AG04449 (cell line): ENCODE measurements at regions not wholly inside any gene's neighbourhood (a gene's known extent, or its start where the extent isn't known, plus 50 kb on each side); places are given as distances from the start of the nearest gene placed in this dataset.

Source experiments
- CTCF ChIA-PET: fragments of 350-600 bp; formaldehyde crosslinking; extraction: SDS; loops from one replicate; lab custom pipeline; 2021; ENCODE audit warnings: antibody characterized with exemption; lab: Yijun Ruan, JAX
- POLR2A ChIA-PET: fragments of 400-600, 350-600 bp; formaldehyde crosslinking; extraction: SDS; loops from one replicate; lab custom pipeline; 2020; ENCODE audit warnings: antibody characterized with exemption, inconsistent platforms; lab: Yijun Ruan, JAX
- DNase-seq: peaks from one replicate; pipeline ENCODE4 v3.0.0-alpha.2; 2010; ENCODE audit warnings: low read depth, low spot score
- H3K4me3 ChIP-seq: 2 replicates; pipeline ENCODE4 v1.5.1; 2011; ENCODE audit warnings: low read depth, mild to moderate bottlenecking, control low read depth, low read length
- TF ChIP-seq, protein P1 (sequence below): IDR thresholded peaks from one replicate; pipeline ENCODE4 v1.5.1; 2011; ENCODE audit warnings: mild to moderate bottlenecking, moderate library complexity, low read length, control low read depth, inconsistent platforms; ENCODE audit not compliant: insufficient read depth; ENCODE audit errors: missing control alignments

DNA sequence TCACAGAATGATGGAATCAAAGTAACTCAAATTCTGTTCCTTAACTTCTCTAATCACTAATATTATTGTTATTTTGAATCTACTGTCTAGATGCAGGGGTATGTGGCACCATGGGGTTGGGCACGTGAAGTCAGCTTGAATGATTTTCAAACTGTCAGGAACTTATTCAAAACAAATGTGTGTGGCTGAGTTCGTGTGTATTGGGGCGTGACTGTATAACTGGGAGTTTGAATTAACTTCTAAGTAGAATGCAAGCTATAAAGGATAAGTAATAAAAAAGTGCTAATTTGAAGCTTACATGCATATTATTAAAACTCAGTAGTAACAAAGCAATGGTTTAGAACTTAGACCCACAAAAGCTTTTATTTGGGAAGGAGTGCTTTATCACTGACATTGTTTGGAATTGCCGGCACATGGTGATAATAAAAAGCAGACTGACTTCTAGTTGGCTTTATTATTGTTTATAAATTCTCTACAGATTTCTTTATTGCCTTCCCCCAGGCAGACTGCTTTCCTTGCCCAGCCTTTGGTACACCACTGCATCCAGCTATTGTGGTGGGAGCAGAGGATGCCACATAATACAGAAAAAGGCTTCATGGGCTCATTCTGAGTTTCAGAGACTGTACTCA, 84.3 kb downstream of the TENT5C start:
- H3K4me3 ChIP-seq, result no peak overlapping the region
- TF ChIP-seq, protein P1, sequence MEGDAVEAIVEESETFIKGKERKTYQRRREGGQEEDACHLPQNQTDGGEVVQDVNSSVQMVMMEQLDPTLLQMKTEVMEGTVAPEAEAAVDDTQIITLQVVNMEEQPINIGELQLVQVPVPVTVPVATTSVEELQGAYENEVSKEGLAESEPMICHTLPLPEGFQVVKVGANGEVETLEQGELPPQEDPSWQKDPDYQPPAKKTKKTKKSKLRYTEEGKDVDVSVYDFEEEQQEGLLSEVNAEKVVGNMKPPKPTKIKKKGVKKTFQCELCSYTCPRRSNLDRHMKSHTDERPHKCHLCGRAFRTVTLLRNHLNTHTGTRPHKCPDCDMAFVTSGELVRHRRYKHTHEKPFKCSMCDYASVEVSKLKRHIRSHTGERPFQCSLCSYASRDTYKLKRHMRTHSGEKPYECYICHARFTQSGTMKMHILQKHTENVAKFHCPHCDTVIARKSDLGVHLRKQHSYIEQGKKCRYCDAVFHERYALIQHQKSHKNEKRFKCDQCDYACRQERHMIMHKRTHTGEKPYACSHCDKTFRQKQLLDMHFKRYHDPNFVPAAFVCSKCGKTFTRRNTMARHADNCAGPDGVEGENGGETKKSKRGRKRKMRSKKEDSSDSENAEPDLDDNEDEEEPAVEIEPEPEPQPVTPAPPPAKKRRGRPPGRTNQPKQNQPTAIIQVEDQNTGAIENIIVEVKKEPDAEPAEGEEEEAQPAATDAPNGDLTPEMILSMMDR, result no peak
- CTCF ChIA-PET, result interaction anchor here (0.9 to 1.4 kb wide), 5 partner anchors 7 to 69 kb away, joined by 3 to 4 read pairs (median 3); no protein-coding TSS in a partner anchor
- no peak for DNase-seq
- POLR2A ChIA-PET, result no interaction called here

DNA sequence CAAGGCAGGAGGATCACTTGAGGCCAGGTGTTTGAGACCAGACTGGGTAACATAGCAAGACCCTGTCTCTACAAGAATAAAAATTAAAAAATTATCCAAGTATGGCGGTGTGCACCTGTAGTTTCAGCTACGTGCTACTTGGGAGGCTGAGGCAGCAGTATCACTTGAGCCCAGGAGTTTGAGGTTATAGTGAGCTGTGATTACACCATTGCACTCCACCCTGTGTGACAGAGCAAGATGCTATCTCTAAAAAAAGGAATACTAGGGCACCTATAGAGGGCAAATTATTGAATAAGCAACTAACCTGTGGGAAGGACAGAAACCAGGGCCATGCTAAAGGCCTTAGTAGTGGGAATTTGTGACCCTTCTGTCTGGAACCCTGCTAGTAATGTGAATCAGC, 86.1 kb downstream of the TENT5C start:
- POLR2A ChIA-PET, result no interaction called here
- H3K4me3 ChIP-seq, result no peak overlapping the region
- DNase-seq, result no peak
- CTCF ChIA-PET, result interaction anchor here (0.9 kb wide), 1 partner anchor 9 kb away, joined by 3 read pairs; no protein-coding TSS in a partner anchor
- TF ChIP-seq, protein P1, result no peak

DNA sequence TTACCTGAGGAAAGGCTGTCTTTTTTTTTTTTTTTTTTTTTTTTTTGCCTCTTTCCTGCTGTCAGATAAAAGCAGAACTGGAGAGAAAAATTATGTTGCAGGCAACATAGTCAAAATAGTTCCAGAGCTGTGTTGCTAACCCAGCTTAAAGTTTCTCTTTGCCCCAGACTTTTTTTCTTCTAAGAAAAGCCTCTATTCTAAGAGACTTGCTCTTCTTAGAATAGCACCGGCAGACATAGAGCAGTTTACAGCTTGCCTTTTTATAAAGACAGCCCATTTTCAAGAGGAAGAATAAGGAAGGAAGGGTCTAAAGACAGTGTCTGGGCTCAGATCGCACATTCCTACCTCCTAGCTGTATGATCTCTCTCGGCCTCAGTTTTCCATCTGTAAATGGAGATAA, 88.7 kb downstream of the TENT5C start:
- ChIA-PET POLR2A (no interaction called here), CTCF (interaction anchor here (0.9 to 1.7 kb wide), 6 partner anchors 15 to 64 kb away, joined by 3 to 6 read pairs (median 3); no protein-coding TSS in a partner anchor)
- H3K4me3 ChIP-seq, result no peak overlapping the region
- TF ChIP-seq, protein P1, result no peak
- no peak for DNase-seq

DNA sequence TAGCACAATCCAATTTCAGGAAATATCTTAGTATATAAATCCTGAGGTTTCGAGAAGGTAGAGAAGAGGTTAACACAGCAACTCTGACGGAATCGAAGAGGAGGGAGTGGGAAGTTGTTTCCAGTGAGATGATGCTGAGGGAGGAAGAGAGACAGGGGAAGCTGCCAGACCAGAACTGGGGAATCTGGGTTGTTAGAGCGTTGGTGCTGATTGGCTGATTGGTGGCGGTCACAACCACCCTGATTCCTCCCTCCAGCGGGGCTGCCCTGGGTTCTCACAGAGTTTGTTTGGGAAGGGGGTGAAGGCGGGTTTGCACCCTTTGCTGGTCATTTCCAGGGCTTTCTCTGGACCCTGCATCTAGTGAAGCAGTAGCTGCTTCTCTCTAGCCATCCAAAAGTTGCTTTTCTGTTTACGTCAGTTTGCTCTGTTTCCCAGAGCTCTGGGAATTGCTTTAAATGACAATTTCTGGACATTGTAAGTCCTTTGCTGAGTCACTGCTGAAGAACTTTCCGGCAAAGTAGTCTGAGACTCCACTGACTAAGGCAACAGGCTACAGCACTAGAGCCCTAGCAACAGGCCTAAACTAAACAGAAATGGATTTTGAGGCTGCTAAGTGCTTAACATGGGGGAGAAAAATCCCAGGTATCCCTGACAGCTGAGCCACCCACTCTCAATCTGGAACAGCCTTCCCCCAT, 90.1 kb downstream of the TENT5C start:
- TF ChIP-seq, protein P1, result no peak
- POLR2A ChIA-PET, result interaction anchor here (1.0 kb wide), 1 partner anchor 12 kb away, joined by 4 read pairs; no protein-coding TSS in a partner anchor
- H3K4me3 ChIP-seq, result no peak overlapping the region; the same call in 1 of the 2 replicates
- CTCF ChIA-PET, result interaction anchor here (1.3 to 4.1 kb wide), 5 partner anchors 9 to 160 kb away, joined by 3 to 17 read pairs (median 4); no protein-coding TSS in a partner anchor
- DNase-seq, result peak; percentile 82

DNA sequence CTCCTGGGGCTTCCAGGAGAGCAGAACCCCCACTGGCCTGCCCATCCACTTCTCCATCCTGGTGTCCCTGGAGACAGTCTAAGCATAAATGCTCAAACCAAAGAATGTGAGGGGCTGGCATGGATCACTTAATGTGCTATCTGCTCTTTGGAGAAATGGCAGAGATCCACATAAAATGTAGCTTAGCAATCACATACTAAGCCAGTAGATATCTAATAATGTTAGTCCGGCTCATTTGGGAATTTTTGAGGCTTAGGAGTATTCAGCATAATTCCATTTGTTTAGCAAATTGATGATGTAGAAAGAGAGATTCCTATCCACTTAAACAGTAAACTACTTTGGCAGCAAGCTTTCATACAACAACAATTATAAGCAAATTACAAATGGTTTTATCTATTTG, 90.7 kb downstream of the TENT5C start:
- peak; percentile 62 for DNase-seq
- ChIA-PET POLR2A (interaction anchor here (1.0 kb wide), 1 partner anchor 13 kb away, joined by 4 read pairs; no protein-coding TSS in a partner anchor), CTCF (interaction anchor here (0.8 to 4.1 kb wide), 8 partner anchors 10 to 162 kb away, joined by 3 to 17 read pairs (median 6); no protein-coding TSS in a partner anchor)
- no peak overlapping the region for H3K4me3 ChIP-seq
- TF ChIP-seq, protein P1, result no peak
